Stimulated activated CD4-positive, alpha-beta T cell treated with anti-CD3 and anti-CD28 coated beads, TNF-alpha, amount 100 ng/mL, for 48 hours (primary cell): ENCODE measurements at regions not wholly inside any gene's neighbourhood (a gene's known extent, or its start where the extent isn't known, plus 50 kb on each side); places are given as distances from the start of the nearest gene placed in this dataset.
"Not testable (repeated sequence)": the region's sequence is repeated elsewhere in the genome, so short reads cannot be mapped to it uniquely, and the experiment has no call there.

Experiments used
- DNase-seq, 3 donors: peaks; one replicate each; pipeline ENCODE4 v3.0.0-alpha.2; 2020; ENCODE audit warnings: low read depth in 3 of 3

GRCh38 chr9:99479929-99480328 is 257.8 kb downstream of the SEC61B start:
- no peak for DNase-seq

GRCh38 chr9:99485459-99485858 is 263.4 kb downstream of the SEC61B start:
- DNase-seq = no peak

- no peak for DNase-seq
Observed at GRCh38 chr9:99486684-99487083, 264.6 kb downstream of the SEC61B start.

- DNase-seq = no peak
Observed at GRCh38 chr9:99488131-99489059, 266.3 kb downstream of the SEC61B start.

GRCh38 chr9:99489060-99489413 is 267.0 kb downstream of the SEC61B start:
- no peak for DNase-seq

GRCh38 chr9:99490729-99491128 is 268.6 kb downstream of the SEC61B start:
- DNase-seq = no peak

GRCh38 chr9:99491408-99492158 is 269.5 kb downstream of the SEC61B start:
- no peak for DNase-seq

GRCh38 chr9:99497641-99498040 is 275.6 kb downstream of the SEC61B start:
- DNase-seq = no peak

- not testable (repeated sequence) for DNase-seq
Observed at GRCh38 chr9:99498979-99499378, 276.9 kb downstream of the SEC61B start.

GRCh38 chr9:99505936-99506335 is 283.9 kb downstream of the SEC61B start:
- DNase-seq = no peak

- no peak for DNase-seq
Observed at GRCh38 chr9:99506747-99507348, 284.8 kb downstream of the SEC61B start.

GRCh38 chr9:99509065-99509745 is 287.1 kb downstream of the SEC61B start:
- no peak for DNase-seq

- DNase-seq = no peak
Observed at GRCh38 chr9:99509900-99510535, 287.9 kb downstream of the SEC61B start.

GRCh38 chr9:99511723-99512122 is 289.6 kb downstream of the SEC61B start:
- no peak for DNase-seq

GRCh38 chr9:99513441-99514112 is 291.5 kb downstream of the SEC61B start:
- no peak for DNase-seq

GRCh38 chr9:99515093-99515492 is 293.0 kb downstream of the SEC61B start:
- no peak for DNase-seq

- no peak for DNase-seq
Observed at GRCh38 chr9:99515895-99516656, 294.0 kb downstream of the SEC61B start.

- peak in 1 of 3 donors; percentile 1 for DNase-seq
Observed at GRCh38 chr9:99516657-99517049, 294.6 kb downstream of the SEC61B start.

GRCh38 chr9:99523838-99524237 is 297.8 kb upstream of the NR4A3 start:
- no peak for DNase-seq

GRCh38 chr9:99531313-99531712 is 290.4 kb upstream of the NR4A3 start:
- DNase-seq = no peak
